ENCODE measurements at regions not wholly inside any gene's neighbourhood (a gene's known extent, or its start where the extent isn't known, plus 50 kb on each side); places are given as distances from the start of the nearest gene placed in this dataset.

DNA sequence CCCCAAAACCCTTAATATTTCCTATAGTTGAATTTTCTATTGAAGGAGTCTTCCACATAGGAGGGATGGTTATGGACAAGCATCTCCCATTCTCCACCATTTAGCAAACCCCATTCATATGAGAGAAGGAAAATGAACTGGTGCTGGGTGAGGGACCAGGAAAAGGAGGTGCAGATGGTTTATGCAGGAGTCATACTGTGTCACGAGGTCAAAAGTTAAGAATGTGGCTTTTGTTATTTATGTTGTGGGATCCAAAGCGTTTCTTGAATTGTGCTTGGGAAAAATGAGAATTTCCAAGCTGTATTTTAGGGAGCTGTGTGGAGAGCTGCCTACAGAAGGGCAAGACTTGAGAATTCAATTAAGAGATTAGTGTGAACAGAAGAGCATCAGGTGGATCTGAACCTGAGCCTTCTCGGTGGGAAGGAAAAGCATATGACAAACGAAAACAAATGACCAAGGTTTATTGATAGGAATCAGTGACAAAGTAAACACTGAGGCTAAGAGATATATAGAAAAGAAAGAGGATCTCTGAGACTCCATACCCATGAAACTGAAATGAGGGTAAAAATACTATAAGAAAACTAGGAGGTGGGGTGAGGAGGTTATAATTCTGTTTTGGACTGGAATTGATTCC lies 473.3 kb upstream of the NR2F2 start:
- H3K27me3 ChIP-seq (ENCODE audit: low read depth): no peaks in the 10 kb centered on the region
- H3K36me3 ChIP-seq: no peaks in the 10 kb centered on the region
- H3K4me1 ChIP-seq: no peaks in the 10 kb centered on the region
- TF ChIP-seq, protein P1, sequence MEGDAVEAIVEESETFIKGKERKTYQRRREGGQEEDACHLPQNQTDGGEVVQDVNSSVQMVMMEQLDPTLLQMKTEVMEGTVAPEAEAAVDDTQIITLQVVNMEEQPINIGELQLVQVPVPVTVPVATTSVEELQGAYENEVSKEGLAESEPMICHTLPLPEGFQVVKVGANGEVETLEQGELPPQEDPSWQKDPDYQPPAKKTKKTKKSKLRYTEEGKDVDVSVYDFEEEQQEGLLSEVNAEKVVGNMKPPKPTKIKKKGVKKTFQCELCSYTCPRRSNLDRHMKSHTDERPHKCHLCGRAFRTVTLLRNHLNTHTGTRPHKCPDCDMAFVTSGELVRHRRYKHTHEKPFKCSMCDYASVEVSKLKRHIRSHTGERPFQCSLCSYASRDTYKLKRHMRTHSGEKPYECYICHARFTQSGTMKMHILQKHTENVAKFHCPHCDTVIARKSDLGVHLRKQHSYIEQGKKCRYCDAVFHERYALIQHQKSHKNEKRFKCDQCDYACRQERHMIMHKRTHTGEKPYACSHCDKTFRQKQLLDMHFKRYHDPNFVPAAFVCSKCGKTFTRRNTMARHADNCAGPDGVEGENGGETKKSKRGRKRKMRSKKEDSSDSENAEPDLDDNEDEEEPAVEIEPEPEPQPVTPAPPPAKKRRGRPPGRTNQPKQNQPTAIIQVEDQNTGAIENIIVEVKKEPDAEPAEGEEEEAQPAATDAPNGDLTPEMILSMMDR (IDR thresholded peaks at IDR 0.05): no peak
- no peak for DNase-seq
- no peaks in the 10 kb centered on the region for H3K9me3 ChIP-seq
- H3K4me3 ChIP-seq: no peak overlapping the region
- H3K27ac ChIP-seq: no peak overlapping the region
- intact Hi-C loops (cut with DNase I): no loop called here
- no peak for ATAC-seq

DNA sequence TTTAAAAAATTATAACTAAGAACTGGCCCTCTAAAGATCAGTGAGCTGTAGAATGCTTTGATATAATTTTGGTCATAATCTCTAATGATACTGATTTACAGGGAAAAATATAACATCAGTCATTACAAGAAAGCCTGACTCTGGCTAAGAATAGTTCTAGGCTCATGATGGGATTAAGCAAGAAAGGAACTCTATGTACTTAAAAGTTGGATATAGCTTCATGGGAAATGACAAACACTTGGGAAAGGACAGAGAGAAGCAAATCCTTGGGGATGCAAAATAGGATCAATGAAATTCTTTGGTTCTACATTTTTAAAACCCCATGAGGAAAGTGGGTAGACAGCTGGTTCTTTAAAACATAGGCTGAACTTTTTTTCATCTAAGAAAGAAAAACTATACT lies 472.7 kb upstream of the NR2F2 start:
- H3K4me3 ChIP-seq: no peak overlapping the region
- H3K9me3 ChIP-seq: no peaks in the 10 kb centered on the region
- TF ChIP-seq, protein P1 (IDR thresholded peaks at IDR 0.05): no peak
- intact Hi-C loops (cut with DNase I): no loop called here
- no peak overlapping the region for H3K27ac ChIP-seq
- no peak for ATAC-seq
- no peaks in the 10 kb centered on the region for H3K4me1 ChIP-seq
- H3K36me3 ChIP-seq: no peaks in the 10 kb centered on the region
- H3K27me3 ChIP-seq (ENCODE audit: low read depth): no peaks in the 10 kb centered on the region
- no peak for DNase-seq

DNA sequence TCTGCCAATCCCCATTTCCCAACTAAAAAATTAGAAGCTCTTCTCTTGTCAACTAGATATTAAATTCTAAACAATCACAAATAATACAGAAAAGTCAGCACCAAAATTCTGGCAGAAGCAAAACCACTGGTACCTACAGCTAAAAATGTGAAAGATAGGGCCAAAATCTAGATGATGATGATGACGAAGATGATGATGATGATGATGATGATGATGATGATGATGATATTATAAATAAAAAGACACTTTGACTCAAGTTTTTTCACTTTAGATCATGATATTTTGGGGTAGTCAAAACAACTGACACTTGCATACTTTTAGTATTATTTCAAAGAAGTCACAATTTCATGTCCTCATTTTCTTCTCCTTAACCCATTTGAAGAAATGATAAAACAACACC lies 470.1 kb upstream of the NR2F2 start:
- Histone ChIP-seq H3K36me3 (no peaks in the 10 kb centered on the region), H3K27ac (no peak overlapping the region), H3K27me3 (ENCODE audit: low read depth) (no peaks in the 10 kb centered on the region), H3K4me1 (no peaks in the 10 kb centered on the region), H3K9me3 (no peaks in the 10 kb centered on the region), H3K4me3 (no peak overlapping the region)
- TF ChIP-seq, protein P1 (IDR thresholded peaks at IDR 0.05): no peak
- DNase-seq (no peak), ATAC-seq (no peak)
- intact Hi-C loops (cut with DNase I): no loop called here

DNA sequence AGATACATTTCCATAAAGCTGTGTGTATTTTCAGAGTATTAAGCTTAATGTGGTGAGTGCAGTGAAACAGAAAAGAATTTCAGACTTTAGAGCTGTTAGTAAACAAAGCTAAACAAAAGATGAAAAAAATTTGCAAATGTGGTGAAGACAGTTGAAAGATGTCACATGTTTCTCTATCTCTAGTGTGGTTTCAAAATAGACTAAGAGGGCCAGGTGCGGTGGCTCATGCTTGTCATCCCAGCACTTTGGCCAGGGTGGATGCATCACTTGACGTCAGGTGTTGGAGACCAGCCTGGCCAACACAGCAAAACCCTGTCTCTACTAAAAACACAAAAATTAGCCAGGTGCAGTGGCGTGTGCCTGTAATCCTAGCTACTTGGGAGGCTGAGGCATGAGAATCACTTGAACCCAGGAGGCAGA lies 466.0 kb upstream of the NR2F2 start:
- TF ChIP-seq, protein P1 (IDR thresholded peaks at IDR 0.05): no peak
- DNase-seq (no peak), ATAC-seq (no peak)
- Histone ChIP-seq H3K27me3 (ENCODE audit: low read depth) (no peaks in the 10 kb centered on the region), H3K36me3 (no peaks in the 10 kb centered on the region), H3K9me3 (no peaks in the 10 kb centered on the region), H3K4me3 (no peak overlapping the region), H3K4me1 (no peaks in the 10 kb centered on the region), H3K27ac (no peak overlapping the region)
- intact Hi-C loops (cut with DNase I): no loop called here

DNA sequence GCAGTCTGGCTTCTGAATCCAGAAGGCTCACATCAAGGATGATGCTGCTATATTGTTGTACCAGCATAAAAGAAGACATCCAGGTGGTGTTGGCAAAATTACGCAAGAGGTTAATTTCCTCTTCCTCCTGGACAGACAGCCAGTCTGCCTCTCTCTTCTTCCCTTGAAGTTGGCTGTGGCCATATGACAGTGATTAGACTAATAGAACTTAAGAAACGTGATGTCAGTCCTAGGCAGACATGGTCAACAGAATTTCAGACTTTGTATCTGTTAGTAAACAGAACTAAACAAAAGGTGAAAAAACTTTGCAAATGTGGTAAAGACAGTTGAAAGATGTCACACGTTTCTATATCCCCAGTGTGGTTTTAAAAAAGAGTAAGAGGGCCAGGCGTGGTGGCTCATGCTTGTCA lies 465.2 kb upstream of the NR2F2 start:
- TF ChIP-seq, protein P1 (IDR thresholded peaks at IDR 0.05): no peak
- Histone ChIP-seq H3K9me3 (no peaks in the 10 kb centered on the region), H3K27me3 (ENCODE audit: low read depth) (no peaks in the 10 kb centered on the region), H3K27ac (no peak overlapping the region), H3K36me3 (no peaks in the 10 kb centered on the region), H3K4me3 (no peak overlapping the region), H3K4me1 (no peaks in the 10 kb centered on the region)
- intact Hi-C loops (cut with DNase I): no loop called here
- ATAC-seq (no peak), DNase-seq (no peak)

Data from lower lobe of right lung (tissue), 2 donors.